ENCODE measurements at regions not wholly inside any gene's neighbourhood (a gene's known extent, or its start where the extent isn't known, plus 50 kb on each side); places are given as distances from the start of the nearest gene placed in this dataset.

GRCh38 chr18:22260208-22260820 lies 90.9 kb downstream of the GATA6 start:
- no peak for DNase-seq
- in situ Hi-C loops (cut with MboI) = no loop called here
- no peaks in the 10 kb centered on the region for H3K79me2 ChIP-seq (ENCODE audit: insufficient read depth)

GRCh38 chr18:22257022-22257543 lies 87.7 kb downstream of the GATA6 start:
- in situ Hi-C loops (cut with MboI) = no loop called here
- 71 to 76% methylated on average over 5 of the region's 5 CpGs for WGBS, 2 experiments (ENCODE audit: low coverage in 1 of 2, low lambda C conversion rate in 2 of 2, missing lambda C conversion rate in 2 of 2)

More at GRCh38 chr18:22260208-22260820, 90.9 kb downstream of the GATA6 start:
- Histone ChIP-seq H3K36me3 (ENCODE audit: low read depth) (no peaks in the 10 kb centered on the region), H3K27me3 (replicated peaks; ENCODE audit: insufficient read depth) (peaks cover 4% of the 10 kb centered on the region; the same call in 1 of the 2 replicates), H3K9me2 (ENCODE audit: insufficient read depth) (no peaks in the 10 kb centered on the region), H3K9ac (no peak overlapping the region), H3K4me2 (ENCODE audit: unreplicated experiment) (no peak overlapping the region), H3K4me1 (ENCODE audit: insufficient read depth) (no peaks in the 10 kb centered on the region; the same call in 1 of the 2 replicates), H3F3A (ENCODE audit: insufficient read depth) (no peaks in the 10 kb centered on the region), H3K4me3 (no peak overlapping the region), H3K27ac (no peak overlapping the region), H2AFZ (no peak overlapping the region), H4K20me1 (ENCODE audit: insufficient read depth) (no peaks in the 10 kb centered on the region), H3K9me3 (ENCODE audit: low read depth) (no peaks in the 10 kb centered on the region)
- WGBS, 2 experiments (ENCODE audit: low coverage in 1 of 2, low lambda C conversion rate in 2 of 2, missing lambda C conversion rate in 2 of 2) = 60 to 64% methylated on average over 8 of the region's 8 CpGs
- TF ChIP-seq EZH2 (IDR thresholded peaks at IDR 0.05; ENCODE audit: insufficient read depth, poor library complexity, severe bottlenecking) (no peak), EZH2phosphoT487 (IDR thresholded peaks at IDR 0.05; ENCODE audit: insufficient read depth, low read depth) (no peak)

DNA sequence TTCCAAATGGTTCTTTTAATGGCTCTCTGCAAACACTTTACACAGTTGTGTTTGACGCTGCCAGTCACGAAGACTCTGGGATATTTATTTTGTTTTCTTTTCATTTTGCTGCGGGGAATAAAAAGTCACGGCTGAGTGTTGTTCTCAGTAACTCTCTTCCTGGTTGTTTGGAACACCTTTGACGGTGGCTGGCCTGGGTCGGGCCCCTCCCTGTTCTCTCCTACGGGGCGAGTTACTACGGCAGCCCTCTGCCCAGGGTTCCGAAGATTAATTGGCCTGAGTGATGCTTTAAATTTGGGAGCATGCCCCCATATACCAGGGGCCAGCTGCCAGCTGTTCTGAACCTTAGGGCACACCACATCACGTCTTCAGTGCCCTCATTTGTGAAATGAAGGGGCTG lies 84.7 kb downstream of the GATA6 start:
- H3F3A ChIP-seq (ENCODE audit: insufficient read depth) = no peaks in the 10 kb centered on the region
- H3K4me2 ChIP-seq (ENCODE audit: unreplicated experiment) = no peak overlapping the region
- H3K27me3 ChIP-seq (replicated peaks; ENCODE audit: insufficient read depth) = no peaks in the 10 kb centered on the region; the same call in 1 of the 2 replicates
- 61 to 68% methylated on average over 11 of the region's 11 CpGs for whole genome bisulfite sequencing, 2 experiments (ENCODE audit: low coverage in 1 of 2, low lambda C conversion rate in 2 of 2, missing lambda C conversion rate in 2 of 2)
- no peaks in the 10 kb centered on the region for H3K79me2 ChIP-seq (ENCODE audit: insufficient read depth)
- H2AFZ ChIP-seq = no peak overlapping the region
- H3K9ac ChIP-seq = no peak overlapping the region
- no peak overlapping the region for H3K4me3 ChIP-seq
- H3K9me3 ChIP-seq (ENCODE audit: low read depth) = no peaks in the 10 kb centered on the region
- no peaks in the 10 kb centered on the region for H3K36me3 ChIP-seq (ENCODE audit: low read depth)
- in situ Hi-C loops (cut with MboI) = no loop called here
- no peak for TF ChIP-seq EZH2 (IDR thresholded peaks at IDR 0.05; ENCODE audit: insufficient read depth, poor library complexity, severe bottlenecking)
- no peak for TF ChIP-seq EZH2phosphoT487 (IDR thresholded peaks at IDR 0.05; ENCODE audit: insufficient read depth, low read depth)
- H3K4me1 ChIP-seq (ENCODE audit: insufficient read depth) = no peaks in the 10 kb centered on the region; the same call in 1 of the 2 replicates
- DNase-seq = no peak
- no peaks in the 10 kb centered on the region for H4K20me1 ChIP-seq (ENCODE audit: insufficient read depth)
- H3K27ac ChIP-seq = no peak overlapping the region
- no peaks in the 10 kb centered on the region for H3K9me2 ChIP-seq (ENCODE audit: insufficient read depth)

More at GRCh38 chr18:22257022-22257543, 87.7 kb downstream of the GATA6 start:
- Histone ChIP-seq H3F3A (ENCODE audit: insufficient read depth) (no peaks in the 10 kb centered on the region), H4K20me1 (ENCODE audit: insufficient read depth) (no peaks in the 10 kb centered on the region), H3K4me2 (ENCODE audit: unreplicated experiment) (peak overlapping the region; percentile 29), H3K4me1 (ENCODE audit: insufficient read depth) (no peaks in the 10 kb centered on the region; the same call in 1 of the 2 replicates), H3K79me2 (ENCODE audit: insufficient read depth) (no peaks in the 10 kb centered on the region), H3K9me3 (ENCODE audit: low read depth) (no peaks in the 10 kb centered on the region), H3K36me3 (ENCODE audit: low read depth) (no peaks in the 10 kb centered on the region), H3K9me2 (ENCODE audit: insufficient read depth) (no peaks in the 10 kb centered on the region), H3K9ac (no peak overlapping the region), H3K4me3 (no peak overlapping the region), H2AFZ (no peak overlapping the region), H3K27ac (no peak overlapping the region), H3K27me3 (replicated peaks; ENCODE audit: insufficient read depth) (no peaks in the 10 kb centered on the region; the same call in 1 of the 2 replicates)
- TF ChIP-seq EZH2phosphoT487 (IDR thresholded peaks at IDR 0.05; ENCODE audit: insufficient read depth, low read depth) (no peak), EZH2 (IDR thresholded peaks at IDR 0.05; ENCODE audit: insufficient read depth, poor library complexity, severe bottlenecking) (no peak)
- DNase-seq = peak; percentile 15

GRCh38 chr18:22253676-22254075 lies 84.3 kb downstream of the GATA6 start:
- Histone ChIP-seq H3K4me2 (ENCODE audit: unreplicated experiment) (no peak overlapping the region), H3K36me3 (ENCODE audit: low read depth) (no peaks in the 10 kb centered on the region), H3K9me2 (ENCODE audit: insufficient read depth) (no peaks in the 10 kb centered on the region), H3K27ac (no peak overlapping the region), H2AFZ (no peak overlapping the region), H3K9ac (no peak overlapping the region), H3K27me3 (replicated peaks; ENCODE audit: insufficient read depth) (0 out of 2 replicates have a peak, but pooled peaks cover under 1% of the 10 kb centered on the region), H3K79me2 (ENCODE audit: insufficient read depth) (no peaks in the 10 kb centered on the region), H3K4me3 (no peak overlapping the region), H3F3A (ENCODE audit: insufficient read depth) (no peaks in the 10 kb centered on the region), H3K9me3 (ENCODE audit: low read depth) (no peaks in the 10 kb centered on the region), H3K4me1 (ENCODE audit: insufficient read depth) (no peaks in the 10 kb centered on the region; the same call in 1 of the 2 replicates), H4K20me1 (ENCODE audit: insufficient read depth) (no peaks in the 10 kb centered on the region)
- no peak for DNase-seq
- no peak for TF ChIP-seq EZH2phosphoT487 (IDR thresholded peaks at IDR 0.05; ENCODE audit: insufficient read depth, low read depth)
- 43 to 44% methylated on average over 9 of the region's 9 CpGs for WGBS, 2 experiments (ENCODE audit: low coverage in 1 of 2, low lambda C conversion rate in 2 of 2, missing lambda C conversion rate in 2 of 2)
- in situ Hi-C loops (cut with MboI) = no loop called here
